Fibroblast of lung (primary cell): ENCODE measurements at regions not wholly inside any gene's neighbourhood (a gene's known extent, or its start where the extent isn't known, plus 50 kb on each side); places are given as distances from the start of the nearest gene placed in this dataset.

Experiments used
- DNase-seq, 2 donors: peaks; one replicate each; pipeline versions ENCODE4 v3.0.0 to v3.0.0-alpha.2; 2010; ENCODE audit warnings: low read depth in 2 of 2
- H2AFZ ChIP-seq: 2 replicates; pipeline ENCODE4 v1.5.1; 2012; ENCODE audit warnings: low read length, control low read depth, inconsistent platforms
- H3K27ac ChIP-seq: 2 replicates; pipeline ENCODE4 v1.5.1; 2011; ENCODE audit warnings: low read length, control low read depth; ENCODE audit not compliant: insufficient read depth
- H3K27me3 ChIP-seq: 2 replicates; pipeline ENCODE4 v1.5.1; 2011; ENCODE audit warnings: mild to moderate bottlenecking, low read length; ENCODE audit not compliant: control insufficient read depth, insufficient read depth
- H3K36me3 ChIP-seq: 2 replicates; pipeline ENCODE4 v1.5.1; 2011; ENCODE audit warnings: low read length; ENCODE audit not compliant: control insufficient read depth, insufficient read depth
- H3K4me1 ChIP-seq: 2 replicates; pipeline ENCODE4 v1.5.1; 2011; ENCODE audit warnings: low read length; ENCODE audit not compliant: control insufficient read depth, insufficient read depth; ENCODE audit errors: extremely low read depth
- H3K4me2 ChIP-seq: 2 replicates; pipeline ENCODE4 v1.5.1; 2011; ENCODE audit warnings: low read length, control low read depth; ENCODE audit not compliant: insufficient read depth; ENCODE audit errors: extremely low read depth
- H3K4me3 ChIP-seq, 4 experiments: fragments of 200-600 bp in 1 of 4; sonication (generic) in 1 of 4; replicated peaks in 1 of 4; 2 replicates each; pipeline ENCODE4 v1.5.1; 2011 to 2016; ENCODE audit warnings: low read length in 4 of 4, low read depth in 3 of 4, mild to moderate bottlenecking in 3 of 4, control low read depth in 2 of 4, inconsistent platforms in 1 of 4, mixed read lengths in 1 of 4; ENCODE audit not compliant: insufficient read depth in 1 of 4; ENCODE audit errors: control extremely low read depth in 1 of 4
- H3K79me2 ChIP-seq: 2 replicates; pipeline ENCODE4 v1.5.1; 2012; ENCODE audit warnings: mild to moderate bottlenecking, low read length, inconsistent platforms; ENCODE audit not compliant: control insufficient read depth, insufficient read depth
- H3K9ac ChIP-seq: 2 replicates; pipeline ENCODE4 v1.5.1; 2011; ENCODE audit warnings: mild to moderate bottlenecking, low read length, control low read depth; ENCODE audit not compliant: insufficient read depth
- H3K9me3 ChIP-seq: 2 replicates; pipeline ENCODE4 v1.5.1; 2012; ENCODE audit warnings: low read depth, low read length; ENCODE audit not compliant: control insufficient read depth, insufficient read depth
- H4K20me1 ChIP-seq: 2 replicates; pipeline ENCODE4 v1.5.1; 2011; ENCODE audit warnings: low read length; ENCODE audit not compliant: control insufficient read depth, insufficient read depth; ENCODE audit errors: extremely low read depth
- CTCF ChIP-seq, 2 donors: IDR thresholded peaks in 1 of 2; conservative IDR thresholded peaks in 1 of 2; 1 replicate in 1 of 2; 2 replicates in 1 of 2; pipeline ENCODE4 v1.5.1; 2011 to 2012; ENCODE audit warnings: low read length in 2 of 2, control low read depth in 1 of 2, inconsistent platforms in 1 of 2, low read depth in 1 of 2, mild to moderate bottlenecking in 1 of 2
- EZH2 ChIP-seq: IDR thresholded peaks from 2 replicates; pipeline ENCODE4 v1.5.1; 2012; ENCODE audit warnings: low read length, control low read depth, mild to moderate bottlenecking; ENCODE audit errors: missing control alignments

- H3K79me2 ChIP-seq = no peaks in the 10 kb centered on the region
- H4K20me1 ChIP-seq = no peaks in the 10 kb centered on the region
- no peak for TF ChIP-seq EZH2
- TF ChIP-seq CTCF (conservative IDR thresholded peaks at IDR 0.05 in 1 of 2, IDR thresholded peaks at IDR 0.05 in 1 of 2; ENCODE audit: low read depth in 1 of 2, low read length in 2 of 2) = no peak
- H3K36me3 ChIP-seq = no peaks in the 10 kb centered on the region
- H3K4me2 ChIP-seq = no peak overlapping the region
- no peak overlapping the region for H2AFZ ChIP-seq
- no peak overlapping the region for H3K27ac ChIP-seq
- H3K4me1 ChIP-seq = no peaks in the 10 kb centered on the region
- DNase-seq = no peak
- no peaks in the 10 kb centered on the region for H3K27me3 ChIP-seq
- H3K9ac ChIP-seq = no peak overlapping the region
- H3K4me3 ChIP-seq = no peak overlapping the region
- H3K9me3 ChIP-seq = no peaks in the 10 kb centered on the region
These were observed 56.9 kb downstream of the SOWAHB start for GRCh38 chr4:76841026-76841425.

DNA sequence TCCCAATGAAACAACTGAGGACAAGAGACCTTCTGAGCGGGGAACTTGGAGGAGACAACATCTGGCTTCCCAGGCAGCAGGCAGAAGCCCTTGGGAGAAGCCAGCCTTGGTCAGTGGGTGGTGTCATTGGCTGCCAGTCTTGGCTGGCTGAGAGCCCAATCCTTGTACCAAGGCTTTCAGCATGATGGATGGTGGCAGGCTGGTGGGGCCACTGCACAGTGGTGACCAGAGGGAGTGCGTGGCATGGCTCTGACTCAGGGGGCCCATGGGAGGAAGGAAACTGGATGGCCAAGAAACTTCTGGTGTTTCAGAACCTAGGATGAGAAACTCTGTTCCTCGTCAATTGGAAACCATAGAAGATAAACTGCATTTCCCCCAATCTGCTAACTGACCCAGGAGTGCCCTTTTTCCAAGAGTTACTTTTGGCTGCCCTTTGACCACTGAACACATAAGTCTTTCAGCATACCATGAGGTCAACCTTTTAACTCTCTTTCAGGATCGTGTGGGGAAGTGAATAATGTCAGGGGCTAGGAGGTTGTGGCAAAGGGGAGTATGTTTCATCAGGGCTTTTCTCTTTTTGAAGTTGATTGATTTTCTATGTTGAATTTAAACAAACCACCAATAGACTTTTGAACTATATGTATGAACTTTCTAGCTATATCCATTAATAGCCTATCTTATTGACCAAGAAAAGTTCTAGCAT lies 60.9 kb downstream of the SOWAHB start:
- Histone ChIP-seq H3K4me2 (no peak overlapping the region), H2AFZ (no peak overlapping the region), H3K4me1 (no peaks in the 10 kb centered on the region), H3K36me3 (no peaks in the 10 kb centered on the region), H3K9ac (no peak overlapping the region), H3K27me3 (no peaks in the 10 kb centered on the region), H3K4me3 (no peak overlapping the region), H3K9me3 (no peaks in the 10 kb centered on the region), H3K79me2 (no peaks in the 10 kb centered on the region), H4K20me1 (no peaks in the 10 kb centered on the region), H3K27ac (no peak overlapping the region)
- DNase-seq = peak in 1 of 2 donors; percentile 34
- TF ChIP-seq EZH2 (no peak), CTCF (conservative IDR thresholded peaks at IDR 0.05 in 1 of 2, IDR thresholded peaks at IDR 0.05 in 1 of 2; ENCODE audit: low read depth in 1 of 2, low read length in 2 of 2) (no peak)
